CD4-positive, alpha-beta memory T cell (primary cell): ENCODE measurements at regions not wholly inside any gene's neighbourhood (a gene's known extent, or its start where the extent isn't known, plus 50 kb on each side); places are given as distances from the start of the nearest gene placed in this dataset.
"Not testable (repeated sequence)": the region's sequence is repeated elsewhere in the genome, so short reads cannot be mapped to it uniquely, and the experiment has no call there.

ENCODE experiments used
- CTCF ChIA-PET: fragments of 350-600 bp; sonication (Branson Sonifier 250); formaldehyde crosslinking; loops from one replicate; lab custom pipeline; 2021; ENCODE audit warnings: inconsistent platforms; ENCODE audit not compliant: partially characterized antibody; lab: Charles Lee
- POLR2A ChIA-PET: fragments of 350-600 bp; sonication (Branson Sonifier 250); formaldehyde crosslinking; loops from one replicate; lab custom pipeline; 2021; ENCODE audit not compliant: partially characterized antibody; lab: Charles Lee
- DNase-seq, 5 donors: peaks; one replicate each; pipeline versions ENCODE4 v3.0.0 to v3.0.0-alpha.2; 2020 to 2022; ENCODE audit warnings: mixed read lengths in 1 of 5
- H3K27ac ChIP-seq: one replicate; pipeline ENCODE4 v1.7.0; 2013; ENCODE audit warnings: low read depth, low read length
- H3K27me3 ChIP-seq: 2 replicates; pipeline ENCODE4 v1.7.0; 2013; ENCODE audit warnings: mild to moderate bottlenecking, low read length, moderate library complexity; ENCODE audit not compliant: insufficient read depth
- H3K36me3 ChIP-seq: 2 replicates; pipeline ENCODE4 v1.7.0; 2013; ENCODE audit warnings: mild to moderate bottlenecking, low read length, moderate library complexity; ENCODE audit not compliant: insufficient read depth
- H3K4me1 ChIP-seq: 2 replicates; pipeline ENCODE4 v1.7.0; 2013; ENCODE audit warnings: mild to moderate bottlenecking, low read length, moderate library complexity; ENCODE audit not compliant: insufficient read depth
- H3K4me3 ChIP-seq, 2 donors: one replicate each; pipeline ENCODE4 v1.7.0; 2013; ENCODE audit warnings: low read length in 2 of 2, mild to moderate bottlenecking in 1 of 2
- H3K9me3 ChIP-seq, 2 donors: one replicate each; pipeline ENCODE4 v1.7.0; 2013; ENCODE audit warnings: low read length in 2 of 2, control low read depth in 1 of 2; ENCODE audit not compliant: control insufficient read depth in 1 of 2
- H3K27ac Mint-ChIP-seq, 7 donors: one replicate each; pipeline ENCODE4 v1.8.0; 2020 to 2021; ENCODE audit warnings: mixed read lengths in 7 of 7, mild to moderate bottlenecking in 6 of 7, inconsistent platforms in 3 of 7, moderate library complexity in 3 of 7
- H3K27me3 Mint-ChIP-seq, 2 donors: one replicate each; pipeline ENCODE4 v1.8.0; 2020 to 2021; ENCODE audit warnings: mixed read lengths in 2 of 2
- H3K36me3 Mint-ChIP-seq, 2 donors: one replicate each; pipeline ENCODE4 v1.8.0; 2020 to 2021; ENCODE audit warnings: mixed read lengths in 2 of 2, inconsistent platforms in 1 of 2, mild to moderate bottlenecking in 1 of 2
- H3K4me1 Mint-ChIP-seq, 4 donors: one replicate each; pipeline ENCODE4 v1.8.0; 2020 to 2021; ENCODE audit warnings: mixed read lengths in 4 of 4, mild to moderate bottlenecking in 1 of 4
- H3K4me3 Mint-ChIP-seq, 8 donors: one replicate each; pipeline ENCODE4 v1.8.0; 2020 to 2021; ENCODE audit warnings: mixed read lengths in 8 of 8, mild to moderate bottlenecking in 7 of 8, moderate library complexity in 6 of 8, inconsistent platforms in 3 of 8
- H3K9me3 Mint-ChIP-seq, 8 donors: one replicate each; pipeline ENCODE4 v1.8.0; 2020 to 2021; ENCODE audit warnings: mixed read lengths in 8 of 8, mild to moderate bottlenecking in 5 of 8, inconsistent platforms in 3 of 8, moderate library complexity in 1 of 8
- intact Hi-C: fragments of 100-400 bp; cut with micrococcal nuclease; formaldehyde crosslinking; loops from one replicate; pipeline ENCODE4 v1.15.1; 2023

GRCh38 chr3:39724233-39724846, 85.1 kb upstream of the MYRIP start:
- CTCF ChIA-PET, result no interaction called here
- no peaks in the 10 kb centered on the region for H3K36me3 ChIP-seq
- H3K27ac ChIP-seq, result no peak overlapping the region
- POLR2A ChIA-PET, result no interaction called here
- no peak overlapping the region for H3K4me3 ChIP-seq
- H3K4me1 ChIP-seq, result no peaks in the 10 kb centered on the region
- peaks cover 0 to 2% (median 0%) of the 10 kb centered on the region in 8 donors for H3K9me3 Mint-ChIP-seq
- no peak overlapping the region for H3K27ac Mint-ChIP-seq
- no peaks in the 10 kb centered on the region for H3K27me3 ChIP-seq
- intact Hi-C loops, result no loop called here
- no peaks in the 10 kb centered on the region for H3K27me3 Mint-ChIP-seq
- no peaks in the 10 kb centered on the region for H3K9me3 ChIP-seq
- H3K36me3 Mint-ChIP-seq, result no peaks in the 10 kb centered on the region
- no peak for DNase-seq
- no peak overlapping the region for H3K4me3 Mint-ChIP-seq
- no peaks in the 10 kb centered on the region for H3K4me1 Mint-ChIP-seq

DNA sequence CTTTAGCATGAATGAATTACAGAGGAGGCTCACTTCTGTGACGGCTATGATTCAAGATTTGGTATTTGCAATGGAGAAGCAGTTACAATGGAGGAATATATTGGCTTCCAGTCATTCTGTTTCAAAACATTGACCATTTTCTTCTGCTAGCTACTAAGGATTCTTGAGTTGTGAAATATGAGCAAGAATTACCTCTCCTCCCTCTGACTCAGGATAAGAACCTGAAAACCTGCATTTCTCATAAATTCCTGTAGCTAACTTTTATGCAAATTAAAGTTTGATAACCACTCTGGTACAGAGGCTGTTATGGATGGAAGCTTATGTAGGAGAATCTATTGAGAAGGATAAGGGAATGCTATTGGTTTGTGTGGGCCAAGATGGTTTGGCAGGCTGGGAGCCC, 84.1 kb upstream of the MYRIP start:
- CTCF ChIA-PET, result no interaction called here

GRCh38 chr3:39727415-39727814, 82.0 kb upstream of the MYRIP start:
- H3K4me3 Mint-ChIP-seq, result no peak overlapping the region
- ChIA-PET CTCF (no interaction called here), POLR2A (no interaction called here)
- no peak overlapping the region for H3K4me3 ChIP-seq
- H3K9me3 Mint-ChIP-seq, result peaks cover 0 to 4% (median 0%) of the 10 kb centered on the region in 8 donors
- no peaks in the 10 kb centered on the region for H3K4me1 ChIP-seq
- H3K36me3 ChIP-seq, result no peaks in the 10 kb centered on the region
- no peaks in the 10 kb centered on the region for H3K27me3 ChIP-seq
- intact Hi-C loops, result no loop called here
- no peaks in the 10 kb centered on the region for H3K4me1 Mint-ChIP-seq
- H3K36me3 Mint-ChIP-seq, result no peaks in the 10 kb centered on the region
- H3K9me3 ChIP-seq, result no peaks in the 10 kb centered on the region
- H3K27ac ChIP-seq, result no peak overlapping the region
- no peaks in the 10 kb centered on the region for H3K27me3 Mint-ChIP-seq
- no peak overlapping the region for H3K27ac Mint-ChIP-seq
- no peak for DNase-seq

More for the DNA sequence above, 84.1 kb upstream of the MYRIP start:
- no peak for DNase-seq
- Histone ChIP-seq H3K4me3 (no peak overlapping the region), H3K4me1 (no peaks in the 10 kb centered on the region), H3K36me3 (no peaks in the 10 kb centered on the region), H3K9me3 (no peaks in the 10 kb centered on the region), H3K27me3 (no peaks in the 10 kb centered on the region), H3K27ac (no peak overlapping the region)
- POLR2A ChIA-PET, result no interaction called here
- Mint-ChIP-seq H3K9me3 (peaks cover 0 to 3% (median 0%) of the 10 kb centered on the region in 8 donors), H3K27me3 (no peaks in the 10 kb centered on the region), H3K4me3 (no peak overlapping the region), H3K27ac (no peak overlapping the region), H3K4me1 (no peaks in the 10 kb centered on the region), H3K36me3 (no peaks in the 10 kb centered on the region)
- intact Hi-C loops, result no loop called here

GRCh38 chr3:39733804-39734203, 75.6 kb upstream of the MYRIP start:
- intact Hi-C loops, result no loop called here
- no peaks in the 10 kb centered on the region for H3K36me3 Mint-ChIP-seq
- Histone ChIP-seq H3K4me3 (no peak overlapping the region), H3K27me3 (no peaks in the 10 kb centered on the region), H3K4me1 (no peaks in the 10 kb centered on the region), H3K9me3 (no peaks in the 10 kb centered on the region), H3K27ac (no peak overlapping the region), H3K36me3 (no peaks in the 10 kb centered on the region)
- H3K27ac Mint-ChIP-seq, result no peak overlapping the region
- ChIA-PET POLR2A (no interaction called here), CTCF (no interaction called here)
- H3K9me3 Mint-ChIP-seq, result peaks cover 0 to 4% (median 0%) of the 10 kb centered on the region in 8 donors
- no peaks in the 10 kb centered on the region for H3K4me1 Mint-ChIP-seq
- H3K4me3 Mint-ChIP-seq, result no peak overlapping the region
- H3K27me3 Mint-ChIP-seq, result no peaks in the 10 kb centered on the region
- DNase-seq, result no peak

GRCh38 chr3:39739658-39740057, 69.8 kb upstream of the MYRIP start:
- not testable (repeated sequence) for H3K4me3 Mint-ChIP-seq

GRCh38 chr3:39744746-39745145, 64.7 kb upstream of the MYRIP start:
- H3K27me3 ChIP-seq, result no peaks in the 10 kb centered on the region
- H3K4me1 Mint-ChIP-seq, result no peaks in the 10 kb centered on the region
- H3K4me1 ChIP-seq, result no peaks in the 10 kb centered on the region
- H3K36me3 Mint-ChIP-seq, result no peaks in the 10 kb centered on the region
- peaks cover 0 to 7% (median 4%) of the 10 kb centered on the region in 8 donors for H3K9me3 Mint-ChIP-seq
- DNase-seq, result no peak
- intact Hi-C loops, result no loop called here
- H3K27ac Mint-ChIP-seq, result no peak overlapping the region
- H3K4me3 Mint-ChIP-seq, result no peak overlapping the region
- no peak overlapping the region for H3K4me3 ChIP-seq
- POLR2A ChIA-PET, result no interaction called here
- H3K27me3 Mint-ChIP-seq, result peaks cover 6 to 10% of the 10 kb centered on the region in 2 donors
- no peaks in the 10 kb centered on the region for H3K36me3 ChIP-seq
- CTCF ChIA-PET, result no interaction called here
- no peaks in the 10 kb centered on the region for H3K9me3 ChIP-seq
- H3K27ac ChIP-seq, result no peak overlapping the region

More at GRCh38 chr3:39739658-39740057, 69.8 kb upstream of the MYRIP start:
- H3K4me3 ChIP-seq, H3K27ac Mint-ChIP-seq, H3K9me3 Mint-ChIP-seq, POLR2A ChIA-PET, H3K4me1 Mint-ChIP-seq, H3K36me3 ChIP-seq, H3K36me3 Mint-ChIP-seq, DNase-seq, H3K4me1 ChIP-seq, CTCF ChIA-PET, H3K9me3 ChIP-seq, H3K27me3 Mint-ChIP-seq, intact Hi-C loops, H3K27ac ChIP-seq, H3K27me3 ChIP-seq: not testable (repeated sequence)

DNA sequence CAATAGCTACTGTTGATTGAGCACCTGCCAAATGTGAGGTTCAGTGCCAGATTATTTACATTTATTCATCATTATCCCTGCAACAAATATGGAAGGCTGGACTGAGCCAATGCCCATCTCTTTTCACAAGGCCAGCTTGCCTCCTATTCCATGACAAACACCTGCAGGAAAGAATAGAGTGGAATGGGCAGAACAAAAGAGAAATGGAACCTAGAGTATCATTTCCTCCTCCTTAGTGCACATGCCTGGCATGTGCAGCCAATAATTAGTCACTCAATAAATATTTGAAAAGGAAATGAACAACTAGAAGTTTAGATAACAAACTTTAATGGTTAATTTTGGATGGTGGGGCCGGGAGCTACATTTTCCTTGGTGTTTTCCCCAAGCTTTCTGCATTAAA, 61.4 kb upstream of the MYRIP start:
- no peaks in the 10 kb centered on the region for H3K36me3 ChIP-seq
- intact Hi-C loops, result no loop called here
- ChIA-PET POLR2A (no interaction called here), CTCF (no interaction called here)
- no peak overlapping the region for H3K4me3 ChIP-seq
- no peaks in the 10 kb centered on the region for H3K9me3 Mint-ChIP-seq
- H3K27me3 ChIP-seq, result no peaks in the 10 kb centered on the region
- no peaks in the 10 kb centered on the region for H3K36me3 Mint-ChIP-seq
- no peak overlapping the region for H3K4me3 Mint-ChIP-seq
- no peaks in the 10 kb centered on the region for H3K4me1 ChIP-seq
- H3K27ac Mint-ChIP-seq, result no peak overlapping the region
- H3K4me1 Mint-ChIP-seq, result no peaks in the 10 kb centered on the region
- peaks cover 4% of the 10 kb centered on the region in 2 donors for H3K27me3 Mint-ChIP-seq
- no peak for DNase-seq
- H3K27ac ChIP-seq, result no peak overlapping the region
- no peaks in the 10 kb centered on the region for H3K9me3 ChIP-seq

DNA sequence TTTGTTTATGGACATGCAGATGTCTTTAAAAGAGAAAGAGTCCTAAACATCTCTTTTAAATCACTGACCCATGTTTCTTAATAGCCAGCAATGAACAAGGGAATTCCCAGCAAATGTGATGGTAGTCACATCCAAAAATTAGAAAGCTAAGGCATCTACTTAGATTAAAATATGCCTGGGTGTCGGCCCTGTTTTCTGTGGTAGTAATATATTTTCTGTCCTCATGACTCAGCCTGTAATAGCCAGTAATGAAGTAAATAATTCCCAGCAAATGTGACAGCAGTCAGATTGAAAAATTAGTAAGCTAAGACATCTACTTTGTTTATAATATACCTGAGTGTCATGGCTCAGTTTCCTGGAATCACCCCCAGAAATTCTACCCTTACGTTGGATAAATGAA, 60.6 kb upstream of the MYRIP start:
- H3K27me3 Mint-ChIP-seq, result peaks cover 4 to 6% of the 10 kb centered on the region in 2 donors
- no peaks in the 10 kb centered on the region for H3K4me1 Mint-ChIP-seq
- H3K36me3 ChIP-seq, result no peaks in the 10 kb centered on the region
- H3K27ac ChIP-seq, result no peak overlapping the region
- no peak overlapping the region for H3K4me3 ChIP-seq
- no peak for DNase-seq
- H3K27me3 ChIP-seq, result no peaks in the 10 kb centered on the region
- ChIA-PET CTCF (no interaction called here), POLR2A (no interaction called here)
- intact Hi-C loops, result no loop called here
- no peak overlapping the region for H3K27ac Mint-ChIP-seq
- no peaks in the 10 kb centered on the region for H3K9me3 Mint-ChIP-seq
- H3K4me1 ChIP-seq, result no peaks in the 10 kb centered on the region
- H3K4me3 Mint-ChIP-seq, result no peak overlapping the region
- no peaks in the 10 kb centered on the region for H3K36me3 Mint-ChIP-seq
- H3K9me3 ChIP-seq, result no peaks in the 10 kb centered on the region
